K562 (cell line): ENCODE measurements at regions not wholly inside any gene's neighbourhood (a gene's known extent, or its start where the extent isn't known, plus 50 kb on each side); places are given as distances from the start of the nearest gene placed in this dataset.

Source experiments
- ATAC-seq: fragments of 200-7000 bp; cut with Tn5 transposase; 3 replicates; pipeline ENCODE4 v1.9.1; 2020; ENCODE audit warnings: moderate library complexity
- BruUV-seq: library from RNA; stranded (reverse); fragments of 400-500 nt; replicated peaks from 2 replicates; lab custom pipeline; 2021; lab: Mats Ljungman, UMichigan
- CTCF ChIA-PET: fragments of 300-600 bp; formaldehyde crosslinking; extraction: SDS; loops from one replicate; lab custom pipeline; 2021; ENCODE audit warnings: low intra/inter-chr PET ratio; lab: Yijun Ruan, JAX
- POLR2A ChIA-PET: fragments of 300-600, 350-650 bp; sonication (Branson Sonifier 250); formaldehyde crosslinking; extraction: SDS; loops from one replicate; lab custom pipeline; 2021; ENCODE audit warnings: antibody characterized with exemption, inconsistent platforms; lab: Yijun Ruan, JAX
- DNase-seq, 4 experiments: peaks; one replicate each; pipeline versions ENCODE4 v3.0.0 to v3.0.0-alpha.2; 2011 to 2018; ENCODE audit warnings: low spot score in 3 of 4, mixed read lengths in 3 of 4; ENCODE audit errors: extremely low read depth in 1 of 4
- FAIRE-seq: peaks from 2 replicates; lab custom pipeline; 2011; peaks lifted over from hg19 to GRCh38; lab: Jason Lieb, UNC
- H2AFZ ChIP-seq: 2 replicates; pipeline ENCODE4 v1.6.0; 2011; ENCODE audit warnings: low read depth, low read length, control low read depth, inconsistent platforms
- H3K27ac ChIP-seq: fragments of 200-600 bp; 3 replicates; pipeline ENCODE4 v1.8.0; 2011; ENCODE audit warnings: low read depth, mild to moderate bottlenecking, control low read depth, inconsistent platforms, low read length, moderate library complexity, mixed read lengths; ENCODE audit errors: extremely low read depth
- H3K27me3 ChIP-seq, 2 experiments: fragments of 300-600 bp in 1 of 2; 2 replicates in 1 of 2; 3 replicates in 1 of 2; pipeline versions ENCODE4 v1.6.0 to v1.8.0; 2011; ENCODE audit warnings: inconsistent platforms in 2 of 2, low read length in 2 of 2, mild to moderate bottlenecking in 1 of 2, mixed read lengths in 1 of 2, moderate library complexity in 1 of 2; ENCODE audit not compliant: control insufficient read depth in 2 of 2, insufficient read depth in 2 of 2
- H3K36me3 ChIP-seq: fragments of 300-600 bp; 3 replicates; pipeline ENCODE4 v1.8.0; 2011; ENCODE audit warnings: mild to moderate bottlenecking, low read length, inconsistent platforms; ENCODE audit not compliant: control insufficient read depth, insufficient read depth
- H3K4me1 ChIP-seq, 2 experiments: fragments of 200-600 bp in 1 of 2; replicated peaks in 1 of 2; 2 replicates in 1 of 2; 3 replicates in 1 of 2; pipeline versions ENCODE4 v1.5.1 to v1.8.0; 2011; ENCODE audit warnings: inconsistent platforms in 2 of 2, low read length in 2 of 2, mild to moderate bottlenecking in 1 of 2, mixed read lengths in 1 of 2, moderate library complexity in 1 of 2; ENCODE audit not compliant: control insufficient read depth in 2 of 2, insufficient read depth in 2 of 2
- H3K4me2 ChIP-seq: 2 replicates; pipeline ENCODE4 v1.6.1; 2011; ENCODE audit warnings: low read length, control low read depth, inconsistent platforms, mixed read lengths; ENCODE audit not compliant: insufficient read depth
- H3K4me3 ChIP-seq: fragments of 200-600 bp; sonication (generic), shearing (Covaris generic); 2 replicates; pipeline ENCODE4 v1.5.1; 2016; ENCODE audit warnings: control low read depth, inconsistent platforms
- H3K79me2 ChIP-seq: fragments of 200-600 bp; 3 replicates; pipeline ENCODE4 v1.8.0; 2011; ENCODE audit warnings: low read length, inconsistent platforms; ENCODE audit not compliant: control insufficient read depth, insufficient read depth
- H3K9ac ChIP-seq, 2 experiments: 2 replicates each; pipeline versions ENCODE4 v1.6.0 to v1.6.1; 2011; ENCODE audit warnings: low read depth in 2 of 2, low read length in 2 of 2, control low read depth in 1 of 2, inconsistent platforms in 1 of 2, mild to moderate bottlenecking in 1 of 2, mixed read lengths in 1 of 2; ENCODE audit not compliant: insufficient read depth in 1 of 2
- H3K9me1 ChIP-seq: one replicate; pipeline ENCODE4 v1.6.0; 2011; ENCODE audit warnings: inconsistent platforms, mild to moderate bottlenecking, low read length, moderate library complexity; ENCODE audit not compliant: control insufficient read depth, insufficient read depth
- H3K9me3 ChIP-seq: replicated peaks from 2 replicates; pipeline ENCODE4 v1.5.1; 2011; ENCODE audit warnings: low read depth, low read length, inconsistent platforms; ENCODE audit not compliant: control insufficient read depth, insufficient read depth
- H4K20me1 ChIP-seq: replicated peaks from 2 replicates; pipeline ENCODE4 v1.6.1; 2011; ENCODE audit warnings: low read length, inconsistent platforms, mixed read lengths; ENCODE audit not compliant: control insufficient read depth, insufficient read depth
- BDP1 ChIP-seq: IDR thresholded peaks from 3 replicates; pipeline ENCODE4 v1.6.1; 2011; ENCODE audit not compliant: insufficient read length, insufficient read depth
- CBFA2T3 ChIP-seq: fragments of 450-650 bp; IDR thresholded peaks from 2 replicates; pipeline ENCODE4 v1.6.1; 2017
- CGGBP1 ChIP-seq: fragments of 250-450 bp; sonication (Bioruptor Pico); IDR thresholded peaks from 2 replicates; pipeline ENCODE4 v1.9.0; 2021; ENCODE audit warnings: mild to moderate bottlenecking
- CREB5 ChIP-seq: fragments of 250-450 bp; sonication (Bioruptor Pico); IDR thresholded peaks from 2 replicates; pipeline ENCODE4 v1.5.0; 2020; ENCODE audit warnings: mild to moderate bottlenecking
- CXXC5 ChIP-seq: fragments of 250-450 bp; sonication (Bioruptor Pico); IDR thresholded peaks from 2 replicates; pipeline ENCODE4 v1.8.0; 2022; ENCODE audit warnings: inconsistent platforms, mild to moderate bottlenecking, moderate library complexity
- JUND ChIP-seq, 2 experiments: IDR thresholded peaks; 2 replicates in 1 of 2; 3 replicates in 1 of 2; pipeline ENCODE4 v1.6.1; 2011; ENCODE audit warnings: borderline replicate concordance in 2 of 2, low read depth in 2 of 2, low read length in 2 of 2, improper control_type of control experiment in 1 of 2, missing biosample characterization in 1 of 2, missing genetic modification characterization in 1 of 2, missing genetic modification reagents in 1 of 2
- MAFG ChIP-seq: fragments of 450-650 bp; conservative IDR thresholded peaks from 2 replicates; pipeline ENCODE4 v1.6.1; 2016; ENCODE audit warnings: missing genetic modification characterization, missing compliant biosample characterization
- NFRKB ChIP-seq: fragments of 450-650 bp; IDR thresholded peaks from 2 replicates; pipeline ENCODE4 v1.6.1; 2016; ENCODE audit warnings: low read depth
- PHF21A ChIP-seq: fragments of 450-650 bp; IDR thresholded peaks from 2 replicates; pipeline ENCODE4 v1.6.1; 2017; ENCODE audit warnings: low read depth, borderline replicate concordance
- PRDM10 ChIP-seq: fragments of 450-650 bp; IDR thresholded peaks from 2 replicates; pipeline ENCODE4 v1.6.1; 2018; ENCODE audit not compliant: partially characterized antibody
- SMARCA4 ChIP-seq: fragments of 450-650 bp; IDR thresholded peaks from 2 replicates; pipeline ENCODE4 v1.6.1; 2016
- TCF15 ChIP-seq: fragments of 250-450 bp; sonication (Bioruptor Pico); IDR thresholded peaks from 2 replicates; pipeline ENCODE4 v1.8.0; 2022; ENCODE audit warnings: moderate library complexity, mild to moderate bottlenecking, inconsistent platforms
- TCF3 ChIP-seq: sonication (generic); formaldehyde crosslinking; IDR thresholded peaks from 2 replicates; pipeline ENCODE4 v1.4.0; 2020; ENCODE audit warnings: mild to moderate bottlenecking, missing genetic modification reagents
- TFAP4 ChIP-seq: sonication (generic); formaldehyde crosslinking; IDR thresholded peaks from 2 replicates; pipeline ENCODE4 v1.8.0; 2022; ENCODE audit warnings: missing genetic modification reagents, mild to moderate bottlenecking, moderate library complexity, borderline replicate concordance
- ZBTB12 ChIP-seq: fragments of 250-450 bp; sonication (Bioruptor Pico); IDR thresholded peaks from 2 replicates; pipeline ENCODE4 v1.4.0; 2020
- WGBS: fragments of 100-300 bp; shearing (Covaris generic); methylation state at CpG from one replicate; pipeline ENCODE4 v1.1.6; 2016; ENCODE audit warnings: low coverage, mixed read lengths; ENCODE audit not compliant: insufficient coverage; ENCODE audit errors: missing lambda C conversion rate; 5-methylcytosine and 5-hydroxymethylcytosine counted together
- in situ Hi-C: fragments of 300-500 bp; cut with MboI; formaldehyde crosslinking; loops from 4 replicates; pipeline ENCODE4 v1.15.0; 2018; ENCODE audit warnings: inconsistent platforms, mixed read lengths
- intact Hi-C: fragments of 100-400 bp; cut with micrococcal nuclease; formaldehyde crosslinking; loops from 2 replicates; pipeline ENCODE4 v1.14.2; 2022

- Histone ChIP-seq H3K9me1 (no peaks in the 10 kb centered on the region), H3K27me3 (no peaks in the 10 kb centered on the region), H3K36me3 (no peaks in the 10 kb centered on the region), H4K20me1 (no peaks in the 10 kb centered on the region), H2AFZ (no peak overlapping the region; the same call in 1 of the 2 replicates), H3K4me2 (peak overlapping the region; percentile 30; the same call in 1 of the 2 replicates), H3K4me1 (peaks cover 0 to 14% of the 10 kb centered on the region in 2 experiments; a peak in 2 of 5 replicates), H3K27ac (no peak overlapping the region), H3K4me3 (no peak overlapping the region), H3K9ac (no peak overlapping the region), H3K9me3 (no peaks in the 10 kb centered on the region), H3K79me2 (no peaks in the 10 kb centered on the region)
- 27% methylated on average over 4 of the region's 4 CpGs for WGBS
- ATAC-seq (no peak), DNase-seq (peak in 3 of 4 experiments; percentile 11 to 68 (median 32)), FAIRE-seq (no peak)
- intact Hi-C loops = no loop called here
- BruUV-seq = no TSS peak
- POLR2A ChIA-PET = interaction anchor here (0.6 to 1.4 kb wide), 3 partner anchors 13 to 399 kb away, joined by 3 to 4 read pairs (median 4); no protein-coding TSS in a partner anchor
- in situ Hi-C loops = no loop called here
- CTCF ChIA-PET = no interaction called here
- TF ChIP-seq SMARCA4 (peak; percentile 52; the same call in 1 of the 2 replicates), CGGBP1 (CRISPR knock-in tag) (no peak), MAFG (tag) (peak; percentile 18; the same call in 1 of the 2 replicates), JUND (IDR thresholded peaks at IDR 0.05; ENCODE audit: borderline replicate concordance, low read depth, low read length) (peak; percentile 43; the same call in 1 of the 2 replicates), JUND (tag; IDR thresholded peaks at IDR 0.05; ENCODE audit: borderline replicate concordance, low read depth, low read length) (peak; percentile 70; the same call in 1 of the 3 replicates), TFAP4 (CRISPR knock-in tag) (no peak), CXXC5 (peak; percentile 46), ZBTB12 (CRISPR knock-in tag) (peak; percentile 41; the same call in 1 of the 2 replicates), PRDM10 (peak; percentile 79), NFRKB (no peak), TCF15 (CRISPR knock-in tag) (no peak), BDP1 (no peak), CREB5 (CRISPR knock-in tag) (no peak), TCF3 (CRISPR knock-in tag) (peak; percentile 69), PHF21A (no peak), CBFA2T3 (peak; percentile 69)
These were observed 63.4 kb upstream of the FUT8 start for GRCh38 chr14:65349100-65349499.
